ENCODE measurements at regions not wholly inside any gene's neighbourhood (a gene's known extent, or its start where the extent isn't known, plus 50 kb on each side); places are given as distances from the start of the nearest gene placed in this dataset.

DNA sequence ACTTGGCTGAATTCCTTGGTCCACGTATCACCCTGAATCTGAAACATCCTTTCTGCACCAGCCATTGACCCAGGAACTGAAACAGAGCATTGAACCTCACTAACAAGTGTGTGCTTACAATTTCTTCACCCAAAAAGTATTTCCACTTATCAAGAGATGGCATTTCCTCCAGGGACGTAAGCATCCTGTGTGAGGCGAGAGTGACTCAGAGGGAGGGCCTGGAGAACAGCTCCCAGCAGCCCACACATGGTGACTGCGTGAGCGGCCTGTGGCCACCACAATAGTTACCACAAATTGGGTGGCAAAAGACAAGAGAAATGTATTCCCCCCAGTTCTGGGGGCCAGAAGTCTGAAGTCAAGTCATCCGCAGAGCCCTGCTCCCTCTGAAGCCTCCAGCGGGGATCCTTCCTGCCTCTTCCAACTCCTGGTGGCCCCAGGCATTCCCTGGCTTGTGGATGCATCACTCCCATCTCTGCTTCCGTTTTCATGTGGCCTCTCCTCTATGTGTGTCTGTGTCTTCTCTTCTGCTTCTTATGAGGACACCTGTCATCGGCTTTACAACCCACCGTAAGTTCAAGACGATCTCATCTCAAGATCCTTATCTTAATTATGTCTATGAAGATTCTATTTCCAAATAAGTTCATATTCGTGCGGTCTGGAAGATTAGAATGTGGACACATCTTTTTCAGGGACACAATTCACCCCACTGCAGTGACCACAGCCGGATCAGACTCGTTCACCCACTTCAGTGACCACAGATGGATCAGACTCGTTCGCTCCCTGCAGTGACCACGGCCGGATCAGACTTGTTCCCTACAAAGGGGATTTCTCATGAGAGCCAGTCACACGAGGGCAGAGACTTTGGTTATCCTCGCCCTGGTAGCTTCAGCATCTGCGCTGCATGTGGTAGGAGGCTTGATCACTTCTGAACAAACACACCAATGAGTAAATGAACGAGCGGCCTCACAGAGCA, 122.6 kb upstream of the FOXF1 start:
- TF ChIP-seq, protein P1, sequence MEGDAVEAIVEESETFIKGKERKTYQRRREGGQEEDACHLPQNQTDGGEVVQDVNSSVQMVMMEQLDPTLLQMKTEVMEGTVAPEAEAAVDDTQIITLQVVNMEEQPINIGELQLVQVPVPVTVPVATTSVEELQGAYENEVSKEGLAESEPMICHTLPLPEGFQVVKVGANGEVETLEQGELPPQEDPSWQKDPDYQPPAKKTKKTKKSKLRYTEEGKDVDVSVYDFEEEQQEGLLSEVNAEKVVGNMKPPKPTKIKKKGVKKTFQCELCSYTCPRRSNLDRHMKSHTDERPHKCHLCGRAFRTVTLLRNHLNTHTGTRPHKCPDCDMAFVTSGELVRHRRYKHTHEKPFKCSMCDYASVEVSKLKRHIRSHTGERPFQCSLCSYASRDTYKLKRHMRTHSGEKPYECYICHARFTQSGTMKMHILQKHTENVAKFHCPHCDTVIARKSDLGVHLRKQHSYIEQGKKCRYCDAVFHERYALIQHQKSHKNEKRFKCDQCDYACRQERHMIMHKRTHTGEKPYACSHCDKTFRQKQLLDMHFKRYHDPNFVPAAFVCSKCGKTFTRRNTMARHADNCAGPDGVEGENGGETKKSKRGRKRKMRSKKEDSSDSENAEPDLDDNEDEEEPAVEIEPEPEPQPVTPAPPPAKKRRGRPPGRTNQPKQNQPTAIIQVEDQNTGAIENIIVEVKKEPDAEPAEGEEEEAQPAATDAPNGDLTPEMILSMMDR (IDR thresholded peaks at IDR 0.05) = no peak
- TF ChIP-seq EZH2 (IDR thresholded peaks at IDR 0.05) (no peak), EZH2phosphoT487 (IDR thresholded peaks at IDR 0.05) (no peak)

Measured in neural progenitor cell (in vitro differentiated cells).